ENCODE measurements at regions not wholly inside any gene's neighbourhood (a gene's known extent, or its start where the extent isn't known, plus 50 kb on each side); places are given as distances from the start of the nearest gene placed in this dataset.
"Not testable (repeated sequence)": the region's sequence is repeated elsewhere in the genome, so short reads cannot be mapped to it uniquely, and the experiment has no call there.

DNA sequence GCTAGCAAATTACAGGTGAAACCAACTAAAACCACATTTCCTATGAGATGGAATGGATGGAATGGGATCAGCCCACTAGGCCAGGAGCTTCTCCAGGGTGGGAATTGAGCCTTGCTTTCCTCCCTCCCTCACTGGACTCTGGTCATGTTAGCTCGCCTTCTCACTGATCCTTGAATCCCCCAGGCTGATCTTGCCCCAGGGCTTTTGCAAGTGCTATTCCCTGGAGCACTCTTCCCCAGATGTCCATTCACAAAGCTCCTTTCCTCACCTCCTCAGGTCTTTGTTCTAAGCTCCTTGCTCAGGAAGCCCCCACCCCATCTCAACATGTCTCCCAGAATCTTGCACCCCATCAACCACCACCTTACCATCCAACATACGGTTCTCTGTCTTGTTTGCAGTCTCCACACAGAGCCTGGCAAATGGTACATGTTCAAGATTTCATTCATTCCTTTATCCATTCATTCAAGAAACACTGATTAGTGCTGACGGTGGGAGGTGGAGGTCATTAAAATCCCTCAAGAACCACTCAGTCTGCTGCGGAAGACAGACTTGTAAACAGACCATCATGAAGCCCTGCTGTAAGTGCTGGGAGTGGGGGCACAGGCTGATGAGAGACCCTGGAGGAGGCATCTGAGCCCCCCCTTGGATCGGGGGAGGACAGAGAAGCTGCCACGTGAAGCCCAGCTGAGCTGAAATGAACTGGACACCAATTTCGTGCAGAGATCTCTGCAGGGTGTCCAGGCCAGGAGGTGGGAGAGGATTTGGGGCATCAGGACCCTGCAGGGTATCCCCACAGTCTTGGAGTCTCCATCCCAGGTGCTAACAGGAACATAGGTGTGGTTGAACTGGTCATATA, 141.7 kb downstream of the BARX1 start:
- DNase-seq (ENCODE audit: low read depth) = no peak

GRCh38 chr9:93812410-93812668, 142.8 kb downstream of the BARX1 start:
- no peak for DNase-seq (ENCODE audit: low read depth)

DNA sequence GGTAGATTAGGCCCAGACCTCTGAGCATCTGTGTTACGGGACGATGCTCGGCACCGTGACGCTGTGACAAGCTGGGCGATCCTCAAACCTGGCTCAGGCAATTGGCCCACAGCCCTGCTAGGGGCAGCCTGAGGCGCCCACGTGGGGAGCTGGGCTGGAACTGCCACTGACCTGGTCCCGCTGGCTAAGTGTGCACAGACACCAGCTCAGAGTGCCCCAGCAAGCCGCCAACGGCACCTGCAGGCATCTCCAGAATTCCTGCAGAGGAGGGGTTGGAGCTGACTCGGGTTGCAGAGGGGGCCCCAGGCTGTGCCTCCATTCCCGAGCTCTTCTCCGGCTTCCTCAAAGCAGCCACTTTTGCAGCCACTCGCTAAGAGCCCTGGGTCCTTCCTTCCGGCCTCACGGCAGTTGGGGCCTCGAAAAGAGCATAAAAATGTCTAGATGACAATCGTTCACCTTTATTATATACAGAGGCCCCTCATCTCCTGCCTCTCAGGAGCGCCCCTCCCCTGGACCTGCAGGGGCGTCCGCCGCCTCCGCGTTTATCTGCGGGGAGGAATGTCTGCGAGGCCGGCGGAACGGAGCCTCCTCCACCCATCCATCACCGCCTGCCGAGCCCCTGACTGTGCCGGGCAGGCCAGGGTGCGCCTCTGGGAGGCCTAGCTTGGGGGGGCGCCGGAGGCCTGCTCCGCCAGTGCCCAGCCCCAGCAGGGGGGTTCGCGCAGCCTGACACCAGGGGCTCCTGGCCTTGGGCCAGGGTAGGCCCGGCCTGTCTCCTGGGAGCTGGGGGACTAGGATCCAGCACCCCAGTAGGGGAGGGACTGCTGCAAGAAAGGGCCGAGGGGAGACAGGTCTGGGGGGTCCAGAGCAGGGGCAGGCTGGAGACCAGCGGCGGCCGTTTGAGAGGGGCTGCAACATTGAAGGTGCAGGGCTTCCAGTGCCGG, 144.9 kb downstream of the BARX1 start:
- no peak for DNase-seq (ENCODE audit: low read depth)

GRCh38 chr9:93809204-93809940, 145.8 kb downstream of the BARX1 start:
- no peak for DNase-seq (ENCODE audit: low read depth)

GRCh38 chr9:93808115-93809029, 146.8 kb downstream of the BARX1 start:
- no peak for DNase-seq (ENCODE audit: low read depth)

DNA sequence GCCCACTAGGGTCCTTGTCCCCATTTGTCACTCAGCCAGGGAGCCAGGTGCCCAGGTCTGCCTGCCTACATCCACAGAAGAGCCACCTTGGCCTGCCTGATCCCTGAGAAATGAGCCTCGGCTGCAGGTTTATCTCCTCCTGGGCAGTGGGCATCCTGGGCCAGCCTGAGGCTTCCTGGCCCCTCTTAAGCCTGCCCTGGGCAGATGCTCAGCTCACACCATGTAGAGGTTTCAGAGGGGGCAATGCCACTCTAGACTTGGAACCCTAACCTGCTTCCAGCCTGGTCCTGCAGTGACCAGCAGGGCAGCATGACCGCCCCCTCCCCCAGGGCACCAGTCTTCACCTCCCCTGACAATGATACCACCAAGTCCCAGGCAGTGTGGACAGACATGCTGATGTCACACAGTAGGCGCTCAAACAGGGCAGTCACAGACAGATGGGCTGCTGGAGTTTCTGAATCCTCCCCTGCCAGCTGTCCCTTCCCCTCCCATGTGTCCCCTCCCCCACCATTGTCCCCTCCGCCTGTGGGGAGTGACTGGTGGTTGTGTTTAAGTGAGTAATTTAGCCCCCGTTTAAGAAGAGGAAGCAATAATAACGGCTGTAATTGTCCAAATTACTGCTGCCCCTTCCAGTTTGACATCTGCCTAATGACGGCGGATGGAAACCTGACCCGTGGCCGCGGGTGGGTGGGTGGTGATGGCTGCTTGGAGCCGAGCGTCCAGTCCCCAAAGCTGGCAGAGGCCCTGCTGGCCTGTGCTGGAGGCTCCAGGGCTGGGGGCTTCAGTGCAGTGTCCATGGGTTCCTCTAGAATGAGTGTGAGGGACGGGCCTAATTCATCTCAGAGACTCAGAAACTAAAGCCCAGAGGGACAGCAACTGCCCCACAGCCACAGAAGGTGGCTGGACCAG, 147.7 kb downstream of the BARX1 start:
- no peak for DNase-seq (ENCODE audit: low read depth)

DNA sequence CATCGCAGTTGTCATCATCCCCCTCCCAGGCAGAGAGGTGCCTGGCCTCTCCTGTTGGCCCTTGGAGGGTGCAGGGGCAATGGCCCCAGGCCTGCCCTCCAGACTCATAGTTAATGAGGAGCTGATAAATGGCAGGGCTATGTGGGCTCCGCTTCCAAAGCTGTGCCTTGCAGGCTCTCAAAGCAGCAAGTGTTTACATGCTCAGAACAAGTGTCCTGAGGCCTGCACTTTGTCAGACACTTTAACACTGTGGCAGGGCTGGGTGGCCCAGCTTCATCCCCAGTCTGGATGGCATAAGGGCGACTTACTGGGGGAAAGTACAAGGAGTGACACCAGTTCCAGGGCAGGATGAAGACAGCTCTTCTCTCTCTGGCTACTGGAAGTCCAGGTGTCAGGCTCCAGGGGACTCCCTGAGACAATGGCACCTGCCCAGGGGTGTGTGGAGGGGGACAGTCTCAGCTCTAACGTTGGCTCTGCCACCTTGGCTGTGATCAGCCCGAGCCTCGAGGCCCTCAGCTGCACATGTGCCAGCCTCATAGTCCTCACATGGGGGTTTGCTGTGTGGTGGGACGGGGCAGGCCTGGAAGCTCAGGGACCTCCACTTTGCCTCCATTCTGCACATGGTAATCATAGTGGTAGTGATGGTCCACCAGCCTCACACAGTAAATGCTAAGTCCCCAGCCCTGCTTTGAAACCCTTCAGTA, 153.4 kb downstream of the BARX1 start:
- no peak for DNase-seq (ENCODE audit: low read depth)

DNA sequence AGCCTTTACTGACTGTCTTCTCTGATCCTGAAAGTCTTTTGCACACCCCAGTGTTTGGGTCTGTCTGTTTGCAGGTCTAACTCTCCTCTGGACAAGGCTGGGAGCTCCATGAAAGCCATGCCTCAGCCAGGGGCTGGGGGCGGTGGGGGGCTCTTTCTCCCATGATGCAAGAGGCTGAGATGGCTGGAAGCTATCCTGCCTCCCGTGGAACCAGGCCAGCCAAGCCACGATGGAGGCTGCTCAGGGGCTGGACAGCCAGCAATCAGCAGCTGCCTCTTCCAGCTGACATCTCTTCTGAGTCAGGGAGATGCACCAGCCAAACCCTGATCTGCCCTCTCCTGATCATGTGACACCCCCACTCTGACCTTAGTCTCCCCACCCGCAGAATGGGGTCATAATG, 154.0 kb downstream of the BARX1 start:
- no peak for DNase-seq (ENCODE audit: low read depth)

DNA sequence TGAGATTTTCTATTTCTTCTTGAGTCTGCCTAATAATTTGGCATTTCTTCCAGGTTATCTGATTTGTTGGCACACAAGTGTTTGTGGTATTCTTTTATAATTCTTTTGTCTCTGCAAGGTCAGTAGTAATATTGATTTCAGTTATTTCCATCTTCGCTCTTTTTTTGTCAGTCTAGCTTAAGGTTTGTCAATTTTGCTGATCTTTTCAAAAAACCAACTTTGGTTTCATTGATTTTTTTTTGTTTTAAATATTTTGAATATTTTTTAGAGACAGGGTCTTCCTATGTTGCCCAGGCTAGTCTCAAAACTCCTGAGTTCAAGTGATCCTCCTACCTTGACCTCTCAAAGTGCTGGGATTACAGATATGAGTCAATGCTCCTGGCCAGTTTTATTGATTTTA, 162.8 kb downstream of the BARX1 start:
- DNase-seq (ENCODE audit: low read depth) = no peak

GRCh38 chr9:93786204-93786603, 169.0 kb downstream of the BARX1 start:
- no peak for DNase-seq (ENCODE audit: low read depth)

DNA sequence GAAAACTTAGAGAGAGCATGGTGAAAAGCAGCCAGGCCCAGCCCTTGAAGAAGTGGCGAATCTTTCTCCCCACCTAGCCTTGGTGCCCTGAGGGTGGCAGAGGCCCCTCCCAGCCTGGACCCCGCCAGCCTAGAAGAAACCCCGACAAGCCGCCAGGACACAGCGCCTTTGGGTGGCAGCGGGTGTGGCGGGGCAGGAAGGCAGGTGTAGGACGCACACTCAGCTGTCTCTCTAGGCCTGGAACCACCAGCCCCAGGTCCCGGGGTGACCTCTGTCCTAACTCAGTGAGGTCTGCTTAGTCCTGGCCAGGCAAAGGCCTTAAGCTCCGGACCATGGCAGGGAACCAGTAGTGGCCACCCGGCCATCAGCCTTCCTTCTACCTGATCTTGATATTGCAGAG, 178.3 kb downstream of the BARX1 start:
- DNase-seq (ENCODE audit: low read depth) = no peak

GRCh38 chr9:93776256-93776655, 178.9 kb downstream of the BARX1 start:
- DNase-seq (ENCODE audit: low read depth) = no peak

DNA sequence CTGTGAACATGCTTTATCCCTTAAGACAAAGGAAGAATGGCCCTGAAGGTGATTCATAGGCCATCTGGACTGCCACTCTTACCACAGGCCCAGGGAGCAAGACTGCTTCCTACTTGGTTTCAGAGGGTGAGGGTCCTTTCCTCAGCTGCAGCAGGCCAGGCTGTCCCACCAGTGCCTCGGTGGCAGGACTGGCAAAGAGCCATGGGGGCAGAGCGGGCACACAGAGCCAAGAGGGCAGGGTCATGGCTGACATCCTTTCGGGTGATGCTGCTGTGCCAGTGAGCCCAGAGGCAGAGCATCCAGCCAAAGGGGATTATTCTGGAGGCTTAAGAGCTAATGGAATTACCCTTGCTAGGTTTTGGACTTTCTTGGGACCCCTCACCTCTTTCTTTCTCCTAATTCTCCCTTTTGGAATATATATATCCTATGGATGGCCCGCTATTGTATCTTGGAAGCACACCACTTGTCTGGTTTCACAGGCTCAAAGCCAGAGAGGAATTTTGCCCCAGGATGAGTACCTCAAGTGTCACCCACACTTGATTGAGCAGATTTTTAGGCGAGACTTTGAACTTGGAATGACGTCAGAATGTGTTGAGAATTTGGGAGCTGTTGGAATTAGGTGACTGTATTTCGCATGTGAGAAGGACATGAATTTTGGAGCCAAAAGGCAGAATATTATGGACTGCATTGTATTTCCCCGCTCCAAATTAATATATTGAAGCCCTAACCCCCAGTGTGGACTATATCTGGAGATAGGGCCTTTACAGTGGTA, 180.6 kb downstream of the BARX1 start:
- peak; percentile 4 for DNase-seq (ENCODE audit: low read depth)

GRCh38 chr9:93771276-93771675, 183.9 kb downstream of the BARX1 start:
- DNase-seq (ENCODE audit: low read depth) = no peak

DNA sequence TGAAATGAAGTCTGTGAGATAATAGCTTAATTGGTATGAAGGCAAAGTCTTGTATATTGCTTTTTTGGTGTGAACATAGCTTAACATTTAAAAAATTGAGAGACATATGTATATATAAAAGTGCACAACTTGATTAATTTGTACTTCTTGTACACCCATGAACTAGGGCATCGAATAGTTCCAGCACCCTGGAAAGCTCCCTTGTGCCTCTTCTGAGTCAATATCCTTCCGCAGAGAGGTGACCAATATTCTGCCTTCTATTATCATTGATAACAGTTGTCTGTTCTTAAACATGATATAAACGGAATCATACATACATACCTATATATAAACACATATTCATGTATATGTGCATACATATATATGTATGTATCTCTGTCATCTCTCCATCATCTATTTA, 185.4 kb downstream of the PHF2 start:
- no peak for DNase-seq (ENCODE audit: low read depth)

DNA sequence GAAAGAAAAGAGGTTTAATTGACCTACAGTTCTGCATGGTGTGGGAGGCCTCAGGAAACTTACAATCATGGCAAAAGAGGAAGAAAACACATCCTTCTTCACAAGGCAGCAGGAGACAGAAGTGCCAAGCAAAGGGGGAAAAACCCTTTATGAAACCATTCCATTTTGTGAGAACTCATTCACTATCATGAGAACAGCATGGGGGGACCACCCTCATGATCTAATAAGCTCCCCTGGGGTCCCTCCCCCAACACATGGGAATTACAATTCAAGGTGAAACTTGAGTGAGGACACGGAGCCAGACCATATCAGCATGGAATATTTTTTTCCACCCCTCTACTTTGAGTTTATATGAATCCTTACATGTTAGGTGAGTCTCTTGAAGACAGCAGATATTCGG, 173.7 kb downstream of the PHF2 start:
- no peak for DNase-seq (ENCODE audit: low read depth)

DNA sequence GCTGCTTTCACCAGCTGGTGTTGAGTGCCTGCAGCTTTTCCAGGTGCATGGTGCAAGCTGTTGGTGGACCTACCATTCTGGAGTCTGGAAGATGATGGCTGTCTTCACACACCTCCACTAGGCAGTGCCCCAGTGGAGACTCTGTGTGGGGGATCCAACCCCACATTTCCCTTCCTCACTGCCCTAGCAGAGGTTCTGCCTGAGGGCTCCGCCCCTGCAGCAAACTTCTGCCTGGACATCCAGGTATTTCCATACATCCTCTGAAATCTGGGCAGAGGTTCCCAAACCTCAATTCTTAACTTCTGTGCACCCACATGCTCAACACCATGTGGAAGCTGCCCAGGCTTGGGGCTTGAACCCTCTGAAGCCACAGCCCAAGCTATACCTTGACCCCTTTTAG, 172.4 kb downstream of the PHF2 start:
- not testable (repeated sequence) for DNase-seq (ENCODE audit: low read depth)

DNA sequence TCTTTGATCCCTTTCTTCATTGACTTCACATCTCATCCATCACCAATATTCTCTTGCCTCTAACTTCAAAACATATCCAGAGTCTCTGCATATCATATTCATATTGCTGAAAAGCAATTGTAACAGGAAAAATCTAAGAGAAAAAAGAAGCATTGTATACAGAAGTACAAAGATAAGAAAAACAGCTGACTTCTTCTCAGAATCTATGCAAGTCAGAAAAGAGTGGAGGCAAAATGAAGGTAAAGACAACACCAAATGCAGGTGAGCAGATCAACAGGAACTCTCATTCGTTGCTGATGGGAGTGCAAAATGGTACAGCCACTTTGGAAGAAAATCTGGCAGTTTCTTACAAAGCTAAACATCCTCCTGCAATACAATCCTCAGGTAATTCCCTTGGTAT, 155.6 kb downstream of the PHF2 start:
- no peak for DNase-seq (ENCODE audit: low read depth)

Measured in HT1080 (cell line).